ENCODE measurements at regions not wholly inside any gene's neighbourhood (a gene's known extent, or its start where the extent isn't known, plus 50 kb on each side); places are given as distances from the start of the nearest gene placed in this dataset.

GRCh38 chrX:7252013-7252610, 104.2 kb upstream of the PUDP start:
- no peak overlapping the region for H3K4me3 ChIP-seq
- H3K9me3 ChIP-seq = no peaks in the 10 kb centered on the region
- H3K36me3 ChIP-seq = no peaks in the 10 kb centered on the region
- DNase-seq = peak; percentile 63
- intact Hi-C loops (cut with DNase I; ENCODE audit: low total_unique reads) = no loop called here
- peak overlapping the region in 1 of 4 donors; percentile 37 for H3K27ac ChIP-seq
- peaks cover 0 to 8% (median 0%) of the 10 kb centered on the region in 4 donors for H3K4me1 ChIP-seq
- 14 to 31% methylated on average over 1 to 5 of the region's 5 CpGs for WGBS, 2 donors (ENCODE audit: low coverage in 1 of 2)
- in situ Hi-C loops (cut with MboI; ENCODE audit: low pct_ligation_motif_present in 1 of 4, low pct_unique_long_range_greater_than_20kb in 1 of 4, low sequenced_read_pairs in 3 of 4) = no loop called here
- H3K27me3 ChIP-seq = no peaks in the 10 kb centered on the region
- TF ChIP-seq POLR2A (IDR thresholded peaks at IDR 0.05) (no peak), POLR2AphosphoS5 (IDR thresholded peaks at IDR 0.05) (no peak), EP300 (IDR thresholded peaks at IDR 0.05; ENCODE audit: low read depth) (no peak), CTCF (IDR thresholded peaks at IDR 0.05) (no peak)

DNA sequence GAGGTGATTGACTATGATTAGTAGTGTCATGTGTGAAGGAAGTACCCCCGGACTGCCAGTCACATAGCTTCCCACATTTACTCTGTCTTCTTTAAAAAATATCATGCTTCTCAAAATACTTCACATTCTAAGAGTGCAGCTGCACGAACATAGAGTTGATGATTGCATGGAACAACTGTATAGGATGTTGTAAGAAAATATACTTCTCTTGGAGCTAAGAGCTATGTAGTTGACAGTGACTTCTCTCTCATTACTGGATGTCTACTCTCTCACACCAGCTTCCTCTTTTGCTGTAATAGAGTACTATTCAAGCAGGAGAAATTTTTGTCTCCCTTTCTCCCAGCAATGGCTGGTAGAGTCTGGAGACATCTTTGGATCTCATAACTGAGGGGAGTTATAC, 99.4 kb upstream of the PUDP start:
- in situ Hi-C loops (cut with MboI; ENCODE audit: low pct_ligation_motif_present in 1 of 4, low pct_unique_long_range_greater_than_20kb in 1 of 4, low sequenced_read_pairs in 3 of 4) (no loop called here), intact Hi-C loops (cut with DNase I; ENCODE audit: low total_unique reads) (no loop called here)
- TF ChIP-seq POLR2AphosphoS5 (IDR thresholded peaks at IDR 0.05) (no peak), CTCF (IDR thresholded peaks at IDR 0.05) (no peak), POLR2A (IDR thresholded peaks at IDR 0.05) (no peak), EP300 (IDR thresholded peaks at IDR 0.05; ENCODE audit: low read depth) (no peak)
- DNase-seq = no peak
- 87 to 100% methylated on average over 1 to 2 of the region's 2 CpGs for WGBS, 2 donors (ENCODE audit: low coverage in 1 of 2)
- H3K36me3 ChIP-seq = no peaks in the 10 kb centered on the region
- H3K9me3 ChIP-seq = no peaks in the 10 kb centered on the region
- H3K27me3 ChIP-seq = no peaks in the 10 kb centered on the region
- H3K4me1 ChIP-seq = peaks cover 0 to 2% (median 0%) of the 10 kb centered on the region in 4 donors
- no peak overlapping the region for H3K27ac ChIP-seq
- H3K4me3 ChIP-seq = no peak overlapping the region

DNA sequence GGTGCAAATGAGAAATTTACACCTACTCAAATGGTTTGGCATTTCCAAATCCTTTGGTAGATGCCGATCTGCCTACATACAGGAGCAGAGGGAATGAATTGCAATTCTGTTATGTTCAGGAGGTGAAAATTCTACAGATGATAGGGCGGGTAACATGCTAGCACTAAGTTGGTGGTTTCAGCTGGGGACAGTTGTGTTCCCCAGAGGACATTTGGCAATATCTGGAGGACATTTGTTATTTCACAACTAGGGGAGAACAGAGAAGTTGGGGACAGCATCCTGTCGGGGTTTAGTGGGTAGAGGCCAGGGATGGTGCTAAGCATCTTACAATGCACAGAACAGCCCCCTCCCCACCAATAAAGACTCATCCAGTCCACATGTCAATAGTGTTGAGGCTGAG, 96.5 kb upstream of the PUDP start:
- H3K9me3 ChIP-seq = no peaks in the 10 kb centered on the region
- H3K4me3 ChIP-seq = no peak overlapping the region
- 80 to 85% methylated on average over 1 to 3 of the region's 3 CpGs for WGBS, 2 donors (ENCODE audit: low coverage in 1 of 2)
- no peaks in the 10 kb centered on the region for H3K27me3 ChIP-seq
- DNase-seq = no peak
- TF ChIP-seq EP300 (IDR thresholded peaks at IDR 0.05; ENCODE audit: low read depth) (no peak), POLR2AphosphoS5 (IDR thresholded peaks at IDR 0.05) (no peak), POLR2A (IDR thresholded peaks at IDR 0.05) (no peak), CTCF (IDR thresholded peaks at IDR 0.05) (no peak)
- intact Hi-C loops (cut with DNase I; ENCODE audit: low total_unique reads) (no loop called here), in situ Hi-C loops (cut with MboI; ENCODE audit: low pct_ligation_motif_present in 1 of 4, low pct_unique_long_range_greater_than_20kb in 1 of 4, low sequenced_read_pairs in 3 of 4) (no loop called here)
- H3K36me3 ChIP-seq = no peaks in the 10 kb centered on the region
- H3K4me1 ChIP-seq = no peaks in the 10 kb centered on the region
- H3K27ac ChIP-seq = no peak overlapping the region

DNA sequence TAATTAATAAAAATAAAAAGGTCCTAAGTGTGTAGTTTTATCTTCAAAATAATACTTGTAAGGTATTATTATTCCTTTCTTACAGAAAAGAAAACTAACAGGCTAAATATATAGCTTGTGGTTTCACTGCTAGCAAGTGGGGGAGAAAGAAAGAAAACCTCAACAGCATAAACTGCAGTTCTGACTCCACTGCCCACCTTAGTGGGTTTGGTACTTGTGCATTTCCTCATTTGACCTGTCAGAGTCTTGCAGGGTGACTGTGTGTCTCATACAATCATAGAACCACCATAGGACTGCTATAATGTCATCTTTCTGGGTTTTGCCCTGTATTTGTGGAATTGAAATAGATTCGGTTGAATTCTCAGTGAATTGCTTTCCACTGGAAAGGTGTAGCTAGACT, 94.7 kb upstream of the PUDP start:
- Histone ChIP-seq H3K4me1 (no peaks in the 10 kb centered on the region), H3K4me3 (no peak overlapping the region), H3K27me3 (no peaks in the 10 kb centered on the region), H3K36me3 (no peaks in the 10 kb centered on the region), H3K27ac (no peak overlapping the region), H3K9me3 (no peaks in the 10 kb centered on the region)
- 89% methylated on average over 1 of the region's 1 CpG; no CpG with 5 or more reads in 1 of the 2 donors for WGBS, 2 donors (ENCODE audit: low coverage in 1 of 2)
- no peak for DNase-seq
- TF ChIP-seq POLR2AphosphoS5 (IDR thresholded peaks at IDR 0.05) (no peak), CTCF (IDR thresholded peaks at IDR 0.05) (no peak), EP300 (IDR thresholded peaks at IDR 0.05; ENCODE audit: low read depth) (no peak), POLR2A (IDR thresholded peaks at IDR 0.05) (no peak)
- in situ Hi-C loops (cut with MboI; ENCODE audit: low pct_ligation_motif_present in 1 of 4, low pct_unique_long_range_greater_than_20kb in 1 of 4, low sequenced_read_pairs in 3 of 4) (no loop called here), intact Hi-C loops (cut with DNase I; ENCODE audit: low total_unique reads) (no loop called here)
